Adrenal gland (tissue), 5 donors: ENCODE measurements at regions not wholly inside any gene's neighbourhood (a gene's known extent, or its start where the extent isn't known, plus 50 kb on each side); places are given as distances from the start of the nearest gene placed in this dataset.

Source experiments
- POLR2A ChIP-seq, 2 donors: fragments of 450-650 bp; IDR thresholded peaks; one replicate each; pipeline ENCODE4 v1.6.1; 2017; ENCODE audit warnings: antibody characterized with exemption in 2 of 2, mild to moderate bottlenecking in 2 of 2, moderate library complexity in 1 of 2
- TF ChIP-seq, protein P1 (sequence below), 6 experiments: fragments of 450-650 bp in 4 of 6; fragments of 200-600 bp in 2 of 6; sonication (generic) in 1 of 6; IDR thresholded peaks; 1 replicate in 5 of 6; 2 replicates in 1 of 6; pipeline versions ENCODE4 v1.5.1 to v1.8.0; 2016 to 2021; ENCODE audit warnings: antibody characterized with exemption in 6 of 6, mild to moderate bottlenecking in 2 of 6, moderate library complexity in 1 of 6
- donor health status: DM: no; HTN: no; CAD: no.

GRCh38 chr4:121472937-121473721, 92.3 kb upstream of the QRFPR start:
- TF ChIP-seq POLR2A (IDR thresholded peaks at IDR 0.05) = no peak
- TF ChIP-seq, protein P1, sequence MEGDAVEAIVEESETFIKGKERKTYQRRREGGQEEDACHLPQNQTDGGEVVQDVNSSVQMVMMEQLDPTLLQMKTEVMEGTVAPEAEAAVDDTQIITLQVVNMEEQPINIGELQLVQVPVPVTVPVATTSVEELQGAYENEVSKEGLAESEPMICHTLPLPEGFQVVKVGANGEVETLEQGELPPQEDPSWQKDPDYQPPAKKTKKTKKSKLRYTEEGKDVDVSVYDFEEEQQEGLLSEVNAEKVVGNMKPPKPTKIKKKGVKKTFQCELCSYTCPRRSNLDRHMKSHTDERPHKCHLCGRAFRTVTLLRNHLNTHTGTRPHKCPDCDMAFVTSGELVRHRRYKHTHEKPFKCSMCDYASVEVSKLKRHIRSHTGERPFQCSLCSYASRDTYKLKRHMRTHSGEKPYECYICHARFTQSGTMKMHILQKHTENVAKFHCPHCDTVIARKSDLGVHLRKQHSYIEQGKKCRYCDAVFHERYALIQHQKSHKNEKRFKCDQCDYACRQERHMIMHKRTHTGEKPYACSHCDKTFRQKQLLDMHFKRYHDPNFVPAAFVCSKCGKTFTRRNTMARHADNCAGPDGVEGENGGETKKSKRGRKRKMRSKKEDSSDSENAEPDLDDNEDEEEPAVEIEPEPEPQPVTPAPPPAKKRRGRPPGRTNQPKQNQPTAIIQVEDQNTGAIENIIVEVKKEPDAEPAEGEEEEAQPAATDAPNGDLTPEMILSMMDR (IDR thresholded peaks at IDR 0.05) = no peak
